ENCODE measurements at regions not wholly inside any gene's neighbourhood (a gene's known extent, or its start where the extent isn't known, plus 50 kb on each side); places are given as distances from the start of the nearest gene placed in this dataset.

- TF ChIP-seq CTCF (IDR thresholded peaks at IDR 0.05; ENCODE audit: control extremely low read depth in 1 of 3, insufficient read depth in 1 of 3, low read depth in 1 of 3, low read length in 3 of 3) (no peak), BRCA1 (IDR thresholded peaks at IDR 0.05; ENCODE audit: low read depth, low read length) (no peak), MAX (IDR thresholded peaks at IDR 0.05) (no peak), GABPA (IDR thresholded peaks at IDR 0.05; ENCODE audit: borderline replicate concordance, insufficient read depth, low read length) (no peak), JUND (IDR thresholded peaks at IDR 0.05; ENCODE audit: low read length) (no peak), CHD2 (IDR thresholded peaks at IDR 0.05; ENCODE audit: low read length) (no peak), EZH2 (IDR thresholded peaks at IDR 0.05; ENCODE audit: low read depth, low read length, severe bottlenecking) (no peak)
These were observed 470.3 kb downstream of the PCDH20 start for GRCh38 chr13:60945396-60945795.
